Upper lobe of right lung (tissue), 1 donor: ENCODE measurements at regions not wholly inside any gene's neighbourhood (a gene's known extent, or its start where the extent isn't known, plus 50 kb on each side); places are given as distances from the start of the nearest gene placed in this dataset.

Experiments used
- ATAC-seq: fragments of 200-7000 bp; cut with Tn5 transposase; one replicate; pipeline ENCODE4 v1.9.1; 2020; ENCODE audit warnings: mild to moderate bottlenecking, moderate library complexity
- DNase-seq: peaks from one replicate; pipeline ENCODE4 v3.0.0-alpha.2; 2020
- H3K27ac ChIP-seq: fragments of 200-600 bp; one replicate; pipeline ENCODE4 v1.8.0; 2022
- H3K27me3 ChIP-seq: fragments of 200-600 bp; one replicate; pipeline ENCODE4 v1.8.0; 2022; ENCODE audit warnings: mild to moderate bottlenecking
- H3K36me3 ChIP-seq: fragments of 200-600 bp; one replicate; pipeline ENCODE4 v1.8.0; 2022
- H3K4me1 ChIP-seq: fragments of 200-600 bp; one replicate; pipeline ENCODE4 v1.8.0; 2022
- H3K4me3 ChIP-seq: fragments of 200-600 bp; one replicate; pipeline ENCODE4 v1.8.0; 2022; ENCODE audit warnings: mild to moderate bottlenecking
- H3K9me3 ChIP-seq: fragments of 200-600 bp; one replicate; pipeline ENCODE4 v1.8.0; 2022
- CTCF ChIP-seq: fragments of 200-600 bp; IDR thresholded peaks from one replicate; pipeline ENCODE4 v1.8.0; 2022; ENCODE audit warnings: antibody characterized with exemption
- intact Hi-C: fragments of 100-400 bp; cut with DNase I; formaldehyde crosslinking; loops from one replicate; pipeline ENCODE4 v1.11.0; 2022
- donor health status: DM: no; HTN: yes; CAD: no; lungs with severe emphysema.

GRCh38 chr13:84207509-84207908 is 325.2 kb upstream of the SLITRK1 start:
- H3K27ac ChIP-seq, result no peak overlapping the region
- intact Hi-C loops, result no loop called here
- no peaks in the 10 kb centered on the region for H3K4me1 ChIP-seq
- no peaks in the 10 kb centered on the region for H3K36me3 ChIP-seq
- H3K27me3 ChIP-seq, result no peaks in the 10 kb centered on the region
- no peak overlapping the region for H3K4me3 ChIP-seq
- TF ChIP-seq CTCF, result no peak
- no peaks in the 10 kb centered on the region for H3K9me3 ChIP-seq
- ATAC-seq, result no peak
- no peak for DNase-seq

GRCh38 chr13:84200971-84201370 is 318.7 kb upstream of the SLITRK1 start:
- intact Hi-C loops, result no loop called here
- Histone ChIP-seq H3K4me1 (no peaks in the 10 kb centered on the region), H3K4me3 (no peak overlapping the region), H3K27me3 (no peaks in the 10 kb centered on the region), H3K36me3 (no peaks in the 10 kb centered on the region), H3K9me3 (no peaks in the 10 kb centered on the region), H3K27ac (no peak overlapping the region)
- DNase-seq (no peak), ATAC-seq (no peak)
- no peak for TF ChIP-seq CTCF

- Histone ChIP-seq H3K4me3 (no peak overlapping the region), H3K36me3 (no peaks in the 10 kb centered on the region), H3K27me3 (no peaks in the 10 kb centered on the region), H3K27ac (no peak overlapping the region), H3K4me1 (no peaks in the 10 kb centered on the region), H3K9me3 (no peaks in the 10 kb centered on the region)
- TF ChIP-seq CTCF, result no peak
- no peak for DNase-seq
- intact Hi-C loops, result no loop called here
- no peak for ATAC-seq
These were observed 309.9 kb upstream of the SLITRK1 start for GRCh38 chr13:84192125-84192524.

GRCh38 chr13:84191139-84191538 is 308.9 kb upstream of the SLITRK1 start:
- intact Hi-C loops, result no loop called here
- no peak for DNase-seq
- no peak for TF ChIP-seq CTCF
- no peak for ATAC-seq
- no peaks in the 10 kb centered on the region for H3K4me1 ChIP-seq
- no peak overlapping the region for H3K27ac ChIP-seq
- no peaks in the 10 kb centered on the region for H3K36me3 ChIP-seq
- no peaks in the 10 kb centered on the region for H3K27me3 ChIP-seq
- no peaks in the 10 kb centered on the region for H3K9me3 ChIP-seq
- H3K4me3 ChIP-seq, result no peak overlapping the region

- no peak for ATAC-seq
- no peak for TF ChIP-seq CTCF
- Histone ChIP-seq H3K4me3 (no peak overlapping the region), H3K9me3 (no peaks in the 10 kb centered on the region), H3K27me3 (no peaks in the 10 kb centered on the region), H3K27ac (no peak overlapping the region), H3K36me3 (no peaks in the 10 kb centered on the region), H3K4me1 (no peaks in the 10 kb centered on the region)
- intact Hi-C loops, result no loop called here
- DNase-seq, result no peak
These were observed 305.4 kb upstream of the SLITRK1 start for GRCh38 chr13:84187626-84188025.

- Histone ChIP-seq H3K36me3 (no peaks in the 10 kb centered on the region), H3K9me3 (no peaks in the 10 kb centered on the region), H3K27ac (no peak overlapping the region), H3K4me1 (no peaks in the 10 kb centered on the region), H3K27me3 (no peaks in the 10 kb centered on the region), H3K4me3 (no peak overlapping the region)
- no peak for TF ChIP-seq CTCF
- intact Hi-C loops, result no loop called here
- ATAC-seq, result no peak
- DNase-seq, result no peak
These were observed 257.4 kb upstream of the SLITRK1 start for GRCh38 chr13:84139561-84140158.
